SK-N-SH treated with all-trans-retinoic acid at 6 μM for 48 hours (cell line): ENCODE measurements at regions not wholly inside any gene's neighbourhood (a gene's known extent, or its start where the extent isn't known, plus 50 kb on each side); places are given as distances from the start of the nearest gene placed in this dataset.

ENCODE experiments used
- ARNTL ChIP-seq: fragments of 450-650 bp; formaldehyde crosslinking; IDR thresholded peaks from 2 replicates; pipeline ENCODE4 v1.5.0; 2020; ENCODE audit warnings: low read depth, mild to moderate bottlenecking, moderate library complexity, borderline replicate concordance
- CSDC2 ChIP-seq: fragments of 250-450 bp; sonication (Bioruptor Pico); IDR thresholded peaks from 2 replicates; pipeline ENCODE4 v1.5.0; 2020; ENCODE audit warnings: mild to moderate bottlenecking, moderate library complexity
- CSRNP3 ChIP-seq: fragments of 250-450 bp; sonication (Bioruptor Pico); IDR thresholded peaks from 2 replicates; pipeline ENCODE4 v1.5.1; 2021; ENCODE audit warnings: mild to moderate bottlenecking, moderate library complexity
- ESRRG ChIP-seq: fragments of 250-450 bp; sonication (Bioruptor Pico); IDR thresholded peaks from 2 replicates; pipeline ENCODE4 v1.6.1; 2021; ENCODE audit warnings: mild to moderate bottlenecking
- ISL1 ChIP-seq: fragments of 250-450 bp; sonication (Bioruptor Pico); IDR thresholded peaks from 2 replicates; pipeline ENCODE4 v2.1.2; 2022; ENCODE audit warnings: mild to moderate bottlenecking, moderate library complexity
- OSR1 ChIP-seq: fragments of 250-450 bp; sonication (Bioruptor Pico); IDR thresholded peaks from 2 replicates; pipeline ENCODE4 v1.8.0; 2022; ENCODE audit warnings: moderate library complexity, mild to moderate bottlenecking, inconsistent platforms
- PATZ1 ChIP-seq: fragments of 250-450 bp; sonication (Bioruptor Pico); IDR thresholded peaks from 2 replicates; pipeline ENCODE4 v1.8.0; 2020; ENCODE audit warnings: mild to moderate bottlenecking, moderate library complexity, borderline replicate concordance
- ZC3H10 ChIP-seq: fragments of 250-450 bp; sonication (Bioruptor Pico); IDR thresholded peaks from 2 replicates; pipeline ENCODE4 v1.5.1; 2021; ENCODE audit warnings: mild to moderate bottlenecking, moderate library complexity
- ZFP3 ChIP-seq: fragments of 250-450 bp; sonication (Bioruptor Pico); IDR thresholded peaks from 2 replicates; pipeline ENCODE4 v1.5.0; 2020; ENCODE audit warnings: mild to moderate bottlenecking, moderate library complexity
- ZNF8 ChIP-seq: fragments of 450-650 bp; formaldehyde crosslinking; IDR thresholded peaks from 2 replicates; pipeline ENCODE4 v1.5.0; 2020; ENCODE audit warnings: mild to moderate bottlenecking, moderate library complexity

- TF ChIP-seq ESRRG (CRISPR knock-in tag), result no peak
- TF ChIP-seq ARNTL (CRISPR knock-in tag), result no peak
- TF ChIP-seq ISL1, result no peak
- no peak for TF ChIP-seq ZC3H10 (CRISPR knock-in tag)
- no peak for TF ChIP-seq PATZ1 (CRISPR knock-in tag)
- no peak for TF ChIP-seq CSDC2
- TF ChIP-seq CSRNP3 (CRISPR knock-in tag), result no peak
- TF ChIP-seq ZNF8 (CRISPR knock-in tag), result no peak
- no peak for TF ChIP-seq OSR1 (CRISPR knock-in tag)
- no peak for TF ChIP-seq ZFP3 (CRISPR knock-in tag)
Observed at GRCh38 chr6:140138311-140139010, 764.0 kb upstream of the CITED2 start.
